ENCODE measurements at regions not wholly inside any gene's neighbourhood (a gene's known extent, or its start where the extent isn't known, plus 50 kb on each side); places are given as distances from the start of the nearest gene placed in this dataset.

- no peak for TF ChIP-seq SP1 (IDR thresholded peaks at IDR 0.05)
- TF ChIP-seq HNF4A (conservative IDR thresholded peaks at IDR 0.05) = no peak
- no peak for TF ChIP-seq GABPA (IDR thresholded peaks at IDR 0.05 in 1 of 2, conservative IDR thresholded peaks at IDR 0.05 in 1 of 2)
- no peak for TF ChIP-seq MAX (IDR thresholded peaks at IDR 0.05)
- no peak for TF ChIP-seq RXRA (IDR thresholded peaks at IDR 0.05)
These were observed 1068.2 kb downstream of the GLUD2 start (continued) for GRCh38 chrX:122115604-122116003.

GRCh38 chrX:122119361-122119760 is 1064.7 kb upstream of the GRIA3 start:
- H3K4me3 ChIP-seq (ENCODE audit: low read depth in 1 of 3, low read length in 3 of 3) = no peak overlapping the region
- H3K9me3 ChIP-seq (ENCODE audit: control insufficient read depth in 4 of 4, low read length in 3 of 4) = no peaks in the 10 kb centered on the region
- TF ChIP-seq GABPA (IDR thresholded peaks at IDR 0.05 in 1 of 2, conservative IDR thresholded peaks at IDR 0.05 in 1 of 2) (no peak), TAF1 (conservative IDR thresholded peaks at IDR 0.05) (no peak), ATF3 (IDR thresholded peaks at IDR 0.05) (no peak), RAD21 (IDR thresholded peaks at IDR 0.05) (no peak), HNF4G (IDR thresholded peaks at IDR 0.05) (no peak), HNF4A (conservative IDR thresholded peaks at IDR 0.05) (no peak), CTCF (IDR thresholded peaks at IDR 0.05; ENCODE audit: low read depth, low read length, missing input control) (no peak), JUND (IDR thresholded peaks at IDR 0.05) (no peak), YY1 (IDR thresholded peaks at IDR 0.05) (no peak), ZBTB33 (IDR thresholded peaks at IDR 0.05) (no peak), MAX (IDR thresholded peaks at IDR 0.05) (no peak), FOXA2 (IDR thresholded peaks at IDR 0.05) (no peak), FOXA1 (IDR thresholded peaks at IDR 0.05) (no peak), NR2F2 (IDR thresholded peaks at IDR 0.05) (no peak), REST (IDR thresholded peaks at IDR 0.05) (no peak)
- no peaks in the 10 kb centered on the region for H3K36me3 ChIP-seq (ENCODE audit: control insufficient read depth in 4 of 4, insufficient read depth in 3 of 4, low read depth in 1 of 4, low read length in 3 of 4)
- no peak overlapping the region for H3K9ac ChIP-seq (ENCODE audit: low read depth in 1 of 2, low read length in 2 of 2)
- no peak for DNase-seq (ENCODE audit: low spot score)
- no peaks in the 10 kb centered on the region for H3K4me1 ChIP-seq (ENCODE audit: control insufficient read depth in 4 of 4, insufficient read depth in 4 of 4, low read length in 3 of 4)
- H3K27ac ChIP-seq (ENCODE audit: low read depth in 1 of 2, low read length in 2 of 2) = no peak overlapping the region
- H3K27me3 ChIP-seq (ENCODE audit: control insufficient read depth in 4 of 4, insufficient read depth in 4 of 4, low read length in 3 of 4) = no peaks in the 10 kb centered on the region
